ENCODE measurements at regions not wholly inside any gene's neighbourhood (a gene's known extent, or its start where the extent isn't known, plus 50 kb on each side); places are given as distances from the start of the nearest gene placed in this dataset.
"Not testable (repeated sequence)": the region's sequence is repeated elsewhere in the genome, so short reads cannot be mapped to it uniquely, and the experiment has no call there.

- TF ChIP-seq, protein P1, sequence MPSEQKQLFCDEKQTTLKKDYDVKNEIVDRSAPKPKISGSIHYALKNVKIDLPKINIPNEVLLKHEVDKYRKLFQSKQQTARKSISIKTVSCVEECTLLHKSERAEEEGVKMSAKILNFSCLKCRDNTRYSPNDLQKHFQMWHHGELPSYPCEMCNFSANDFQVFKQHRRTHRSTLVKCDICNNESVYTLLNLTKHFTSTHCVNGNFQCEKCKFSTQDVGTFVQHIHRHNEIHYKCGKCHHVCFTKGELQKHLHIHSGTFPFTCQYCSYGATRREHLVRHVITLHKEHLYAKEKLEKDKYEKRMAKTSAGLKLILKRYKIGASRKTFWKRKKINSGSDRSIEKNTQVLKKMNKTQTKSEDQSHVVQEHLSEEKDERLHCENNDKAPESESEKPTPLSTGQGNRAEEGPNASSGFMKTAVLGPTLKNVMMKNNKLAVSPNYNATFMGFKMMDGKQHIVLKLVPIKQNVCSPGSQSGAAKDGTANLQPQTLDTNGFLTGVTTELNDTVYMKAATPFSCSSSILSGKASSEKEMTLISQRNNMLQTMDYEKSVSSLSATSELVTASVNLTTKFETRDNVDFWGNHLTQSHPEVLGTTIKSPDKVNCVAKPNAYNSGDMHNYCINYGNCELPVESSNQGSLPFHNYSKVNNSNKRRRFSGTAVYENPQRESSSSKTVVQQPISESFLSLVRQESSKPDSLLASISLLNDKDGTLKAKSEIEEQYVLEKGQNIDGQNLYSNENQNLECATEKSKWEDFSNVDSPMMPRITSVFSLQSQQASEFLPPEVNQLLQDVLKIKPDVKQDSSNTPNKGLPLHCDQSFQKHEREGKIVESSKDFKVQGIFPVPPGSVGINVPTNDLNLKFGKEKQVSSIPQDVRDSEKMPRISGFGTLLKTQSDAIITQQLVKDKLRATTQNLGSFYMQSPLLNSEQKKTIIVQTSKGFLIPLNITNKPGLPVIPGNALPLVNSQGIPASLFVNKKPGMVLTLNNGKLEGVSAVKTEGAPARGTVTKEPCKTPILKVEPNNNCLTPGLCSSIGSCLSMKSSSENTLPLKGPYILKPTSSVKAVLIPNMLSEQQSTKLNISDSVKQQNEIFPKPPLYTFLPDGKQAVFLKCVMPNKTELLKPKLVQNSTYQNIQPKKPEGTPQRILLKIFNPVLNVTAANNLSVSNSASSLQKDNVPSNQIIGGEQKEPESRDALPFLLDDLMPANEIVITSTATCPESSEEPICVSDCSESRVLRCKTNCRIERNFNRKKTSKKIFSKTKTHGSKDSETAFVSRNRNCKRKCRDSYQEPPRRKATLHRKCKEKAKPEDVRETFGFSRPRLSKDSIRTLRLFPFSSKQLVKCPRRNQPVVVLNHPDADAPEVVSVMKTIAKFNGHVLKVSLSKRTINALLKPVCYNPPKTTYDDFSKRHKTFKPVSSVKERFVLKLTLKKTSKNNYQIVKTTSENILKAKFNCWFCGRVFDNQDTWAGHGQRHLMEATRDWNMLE (tag by site-specific recombination; conservative IDR thresholded peaks at IDR 0.05; ENCODE audit: low read depth) = no peak
- TF ChIP-seq ZNF600 (tag by site-specific recombination; IDR thresholded peaks at IDR 0.05) (no peak), ZNF311 (tag by site-specific recombination; IDR thresholded peaks at IDR 0.05; ENCODE audit: borderline replicate concordance) (no peak), ZXDB (tag by site-specific recombination; IDR thresholded peaks at IDR 0.05) (no peak), ZNF626 (tag by site-specific recombination; IDR thresholded peaks at IDR 0.05) (no peak), ZBTB1 (tag by site-specific recombination; IDR thresholded peaks at IDR 0.05) (no peak), ZSCAN30 (tag by site-specific recombination; IDR thresholded peaks at IDR 0.05) (no peak), REPIN1 (tag by site-specific recombination; IDR thresholded peaks at IDR 0.05; ENCODE audit: low read depth) (no peak), ZNF571 (tag by site-specific recombination; IDR thresholded peaks at IDR 0.05) (no peak), GLIS2 (tag by site-specific recombination; IDR thresholded peaks at IDR 0.05) (no peak), ZNF335 (tag by site-specific recombination; conservative IDR thresholded peaks at IDR 0.05) (peak; percentile 58; the same call in 1 of the 2 replicates), ZNF521 (tag by site-specific recombination; IDR thresholded peaks at IDR 0.05) (no peak)
- TF ChIP-seq, protein P2, sequence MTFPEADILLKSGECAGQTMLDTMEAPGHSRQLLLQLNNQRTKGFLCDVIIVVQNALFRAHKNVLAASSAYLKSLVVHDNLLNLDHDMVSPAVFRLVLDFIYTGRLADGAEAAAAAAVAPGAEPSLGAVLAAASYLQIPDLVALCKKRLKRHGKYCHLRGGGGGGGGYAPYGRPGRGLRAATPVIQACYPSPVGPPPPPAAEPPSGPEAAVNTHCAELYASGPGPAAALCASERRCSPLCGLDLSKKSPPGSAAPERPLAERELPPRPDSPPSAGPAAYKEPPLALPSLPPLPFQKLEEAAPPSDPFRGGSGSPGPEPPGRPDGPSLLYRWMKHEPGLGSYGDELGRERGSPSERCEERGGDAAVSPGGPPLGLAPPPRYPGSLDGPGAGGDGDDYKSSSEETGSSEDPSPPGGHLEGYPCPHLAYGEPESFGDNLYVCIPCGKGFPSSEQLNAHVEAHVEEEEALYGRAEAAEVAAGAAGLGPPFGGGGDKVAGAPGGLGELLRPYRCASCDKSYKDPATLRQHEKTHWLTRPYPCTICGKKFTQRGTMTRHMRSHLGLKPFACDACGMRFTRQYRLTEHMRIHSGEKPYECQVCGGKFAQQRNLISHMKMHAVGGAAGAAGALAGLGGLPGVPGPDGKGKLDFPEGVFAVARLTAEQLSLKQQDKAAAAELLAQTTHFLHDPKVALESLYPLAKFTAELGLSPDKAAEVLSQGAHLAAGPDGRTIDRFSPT (tag by site-specific recombination; IDR thresholded peaks at IDR 0.05) = no peak
Measured at GRCh38 chr6:15160812-15161211, 85.1 kb upstream of the JARID2 start (continued).

DNA sequence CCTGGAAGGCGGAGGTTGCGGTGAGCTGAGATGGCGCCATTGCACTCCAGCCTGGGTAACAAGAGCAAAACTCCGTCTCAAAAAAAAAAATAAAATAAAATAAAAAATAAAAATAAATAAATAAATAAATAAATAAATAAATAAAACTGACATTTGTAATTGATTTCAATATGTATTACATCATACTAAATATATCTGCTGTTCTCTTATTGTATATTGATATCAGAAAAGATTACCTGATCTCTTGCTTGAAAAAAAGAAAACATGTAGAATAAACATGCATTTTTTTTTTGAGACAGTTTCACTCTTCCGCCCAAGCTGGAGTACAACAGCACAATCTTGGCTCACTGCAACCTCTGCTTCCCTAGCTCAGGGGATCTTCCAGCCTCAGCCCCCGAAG lies 81.0 kb upstream of the JARID2 start:
- H3K4me3 ChIP-seq (ENCODE audit: low read depth, low read length); H3K27ac ChIP-seq (ENCODE audit: extremely low read depth, low read depth, low read length); H3K9me3 ChIP-seq (ENCODE audit: control insufficient read depth, insufficient read depth, low read depth, low read length); H3K4me1 ChIP-seq (ENCODE audit: control insufficient read depth, insufficient read depth, low read length); H3K36me3 ChIP-seq (ENCODE audit: control insufficient read depth in 2 of 2, insufficient read depth in 1 of 2, low read length in 2 of 2); POLR2A ChIA-PET: not testable (repeated sequence)
- CTCF ChIA-PET = interaction anchor here (0.5 kb wide), 1 partner anchor 154 kb away, joined by 3 read pairs; no protein-coding TSS in a partner anchor
- TF ChIP-seq, protein P3, sequence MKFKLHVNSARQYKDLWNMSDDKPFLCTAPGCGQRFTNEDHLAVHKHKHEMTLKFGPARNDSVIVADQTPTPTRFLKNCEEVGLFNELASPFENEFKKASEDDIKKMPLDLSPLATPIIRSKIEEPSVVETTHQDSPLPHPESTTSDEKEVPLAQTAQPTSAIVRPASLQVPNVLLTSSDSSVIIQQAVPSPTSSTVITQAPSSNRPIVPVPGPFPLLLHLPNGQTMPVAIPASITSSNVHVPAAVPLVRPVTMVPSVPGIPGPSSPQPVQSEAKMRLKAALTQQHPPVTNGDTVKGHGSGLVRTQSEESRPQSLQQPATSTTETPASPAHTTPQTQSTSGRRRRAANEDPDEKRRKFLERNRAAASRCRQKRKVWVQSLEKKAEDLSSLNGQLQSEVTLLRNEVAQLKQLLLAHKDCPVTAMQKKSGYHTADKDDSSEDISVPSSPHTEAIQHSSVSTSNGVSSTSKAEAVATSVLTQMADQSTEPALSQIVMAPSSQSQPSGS (tag by site-specific recombination; IDR thresholded peaks at IDR 0.05; ENCODE audit: low read depth) = peak; percentile 49; the same call in 1 of the 2 replicates
- TF ChIP-seq ZNF555 (tag by site-specific recombination; conservative IDR thresholded peaks at IDR 0.05) (peak; percentile 18; the same call in 1 of the 2 replicates), ZNF426 (tag by site-specific recombination; IDR thresholded peaks at IDR 0.05) (peak; percentile 36), ZNF394 (tag by site-specific recombination; IDR thresholded peaks at IDR 0.05; ENCODE audit: borderline replicate concordance) (peak; percentile 38; the same call in 1 of the 2 replicates)
